ENCODE measurements at regions not wholly inside any gene's neighbourhood (a gene's known extent, or its start where the extent isn't known, plus 50 kb on each side); places are given as distances from the start of the nearest gene placed in this dataset.

GRCh38 chr12:108066583-108067577, 62.2 kb upstream of the WSCD2 start:
- Histone ChIP-seq H3K36me3 (no peaks in the 10 kb centered on the region), H3K4me3 (ENCODE audit: low read depth, low read length) (no peak overlapping the region), H3K27me3 (no peaks in the 10 kb centered on the region), H3K9me3 (no peaks in the 10 kb centered on the region), H3K4me1 (no peaks in the 10 kb centered on the region)
- no peak for DNase-seq
- TF ChIP-seq CTCF (IDR thresholded peaks at IDR 0.05; ENCODE audit: low read depth, low read length) = no peak

GRCh38 chr12:108069651-108070165, 59.4 kb upstream of the WSCD2 start:
- no peak for DNase-seq
- Histone ChIP-seq H3K36me3 (no peaks in the 10 kb centered on the region), H3K4me1 (no peaks in the 10 kb centered on the region), H3K4me3 (ENCODE audit: low read depth, low read length) (no peak overlapping the region), H3K27me3 (no peaks in the 10 kb centered on the region), H3K9me3 (no peaks in the 10 kb centered on the region)
- no peak for TF ChIP-seq CTCF (IDR thresholded peaks at IDR 0.05; ENCODE audit: low read depth, low read length)

DNA sequence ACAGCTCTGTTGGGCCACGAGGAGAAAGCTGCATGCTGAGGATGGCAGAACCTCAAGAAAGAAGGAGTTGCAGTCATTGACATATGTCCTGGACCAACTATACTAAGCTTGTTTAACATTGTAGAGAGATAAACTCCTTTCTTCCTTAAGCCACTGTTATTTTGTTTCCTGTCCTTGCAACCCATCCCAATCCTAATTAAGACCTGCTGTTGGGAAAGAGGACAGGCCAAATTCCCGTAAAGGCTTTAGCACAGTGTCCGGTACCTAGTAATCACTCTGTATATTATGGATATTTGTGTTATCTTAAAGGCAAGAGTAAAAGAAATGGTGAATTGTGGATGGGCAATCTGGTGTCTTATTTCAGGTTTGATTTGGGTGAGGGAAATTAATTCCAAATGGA, 53.5 kb upstream of the WSCD2 start:
- TF ChIP-seq CTCF (IDR thresholded peaks at IDR 0.05; ENCODE audit: low read depth, low read length) = no peak
- peaks cover 5% of the 10 kb centered on the region; the same call in 1 of the 2 replicates for H3K27me3 ChIP-seq
- DNase-seq = no peak
- H3K4me3 ChIP-seq (ENCODE audit: low read depth, low read length) = no peak overlapping the region
- H3K4me1 ChIP-seq = no peaks in the 10 kb centered on the region
- H3K9me3 ChIP-seq = no peaks in the 10 kb centered on the region
- no peaks in the 10 kb centered on the region for H3K36me3 ChIP-seq

DNA sequence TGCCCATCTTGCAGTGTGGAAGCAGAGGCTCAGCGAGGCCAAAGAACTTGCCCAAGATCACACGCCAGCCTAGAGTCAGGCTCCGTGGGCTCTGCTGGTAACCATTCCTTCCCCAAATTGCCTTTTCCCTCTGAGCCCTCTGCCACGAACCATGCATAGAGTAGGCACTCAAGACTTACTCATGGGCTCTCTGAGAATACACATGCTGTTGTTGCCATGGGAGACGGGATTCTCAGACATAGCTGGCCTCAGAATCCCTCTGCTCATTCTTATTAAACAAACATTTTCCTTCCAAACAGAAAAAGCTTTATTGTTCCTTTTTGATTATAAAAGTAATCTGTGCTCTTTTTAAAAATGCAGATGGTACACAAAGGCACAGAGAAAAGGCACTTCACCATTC, 52.5 kb upstream of the WSCD2 start:
- TF ChIP-seq CTCF (IDR thresholded peaks at IDR 0.05; ENCODE audit: low read depth, low read length) = no peak
- H3K4me1 ChIP-seq = no peaks in the 10 kb centered on the region

DNA sequence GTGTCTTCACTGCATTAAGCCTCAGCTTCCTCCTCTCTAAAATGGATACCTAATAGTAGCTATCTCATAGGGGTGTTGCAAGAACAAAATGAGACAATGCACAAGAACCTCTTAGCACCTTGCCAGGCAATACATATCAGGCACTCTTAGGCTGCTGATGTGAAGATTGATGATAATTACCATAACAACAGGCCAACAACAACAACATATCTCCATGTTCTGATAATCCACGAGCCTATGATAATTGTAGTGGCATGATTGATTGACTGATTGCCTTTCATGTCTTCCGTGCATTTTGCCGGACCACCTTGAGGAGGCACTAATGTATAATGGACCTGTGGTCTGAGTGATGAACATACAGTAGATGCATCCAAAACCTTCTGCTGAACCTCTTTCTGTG, 50.7 kb upstream of the WSCD2 start:
- H3K4me1 ChIP-seq = no peaks in the 10 kb centered on the region
- no peaks in the 10 kb centered on the region for H3K9me3 ChIP-seq
- DNase-seq = no peak
- H3K36me3 ChIP-seq = no peaks in the 10 kb centered on the region
- H3K27me3 ChIP-seq = peaks cover 5% of the 10 kb centered on the region; the same call in 1 of the 2 replicates
- peak; percentile 25 for TF ChIP-seq CTCF (IDR thresholded peaks at IDR 0.05; ENCODE audit: low read depth, low read length)
- H3K4me3 ChIP-seq (ENCODE audit: low read depth, low read length) = no peak overlapping the region

More for the DNA sequence above, 52.5 kb upstream of the WSCD2 start:
- Histone ChIP-seq H3K4me3 (ENCODE audit: low read depth, low read length) (no peak overlapping the region), H3K36me3 (no peaks in the 10 kb centered on the region), H3K9me3 (no peaks in the 10 kb centered on the region), H3K27me3 (peaks cover 5% of the 10 kb centered on the region; the same call in 1 of the 2 replicates)
- no peak for DNase-seq

Data from BE2C (cell line).